ENCODE measurements at regions not wholly inside any gene's neighbourhood (a gene's known extent, or its start where the extent isn't known, plus 50 kb on each side); places are given as distances from the start of the nearest gene placed in this dataset.

GRCh38 chr17:53093391-53093790 lies 729.3 kb upstream of the KIF2B start (continued):
- TF ChIP-seq GMEB2 (CRISPR knock-in tag; IDR thresholded peaks at IDR 0.05; ENCODE audit: low read depth): no peak

GRCh38 chr17:53092072-53092471 lies 730.7 kb upstream of the KIF2B start:
- no peak for ATAC-seq
- in situ Hi-C loops (cut with HindIII; ENCODE audit: extremely low pct_ligation_motif_present, low pct_unique_long_range_greater_than_20kb): no loop called here
- peaks cover 79% of the 10 kb centered on the region for H3K9me3 ChIP-seq (ENCODE audit: low read length)

More at GRCh38 chr17:53092072-53092471, 730.7 kb upstream of the KIF2B start:
- Histone ChIP-seq H3K4me1 (ENCODE audit: insufficient read depth, low read length) (no peaks in the 10 kb centered on the region), H3K36me3 (replicated peaks in 1 of 2; ENCODE audit: control insufficient read depth in 1 of 2, insufficient read depth in 2 of 2, low read length in 2 of 2) (no peaks in the 10 kb centered on the region), H2AFZ (ENCODE audit: low read length) (no peak overlapping the region), H3K9ac (ENCODE audit: insufficient read depth, low read depth, low read length) (no peak overlapping the region), H3K4me2 (ENCODE audit: low read depth, low read length) (no peak overlapping the region), H3K27me3 (ENCODE audit: control insufficient read depth in 1 of 2, insufficient read depth in 2 of 2, low read length in 2 of 2) (no peaks in the 10 kb centered on the region), H3K27ac (ENCODE audit: extremely low read length, insufficient read depth, low read length) (no peak overlapping the region), H3K79me2 (ENCODE audit: insufficient read depth, low read length) (no peaks in the 10 kb centered on the region), H3K4me3 (replicated peaks in 1 of 3; ENCODE audit: insufficient read depth in 1 of 3, low read depth in 2 of 3, low read length in 3 of 3) (no peak overlapping the region), H4K20me1 (ENCODE audit: insufficient read depth, low read length) (no peaks in the 10 kb centered on the region)
- no peak for TF ChIP-seq SIN3B (IDR thresholded peaks at IDR 0.05; ENCODE audit: low read length)
- TF ChIP-seq EZH2 (conservative IDR thresholded peaks at IDR 0.05; ENCODE audit: low read depth, low read length): no peak
- TF ChIP-seq ZNF616 (CRISPR knock-in tag; IDR thresholded peaks at IDR 0.05; ENCODE audit: low read depth): no peak
- TF ChIP-seq SSRP1 (CRISPR knock-in tag; IDR thresholded peaks at IDR 0.05): no peak
- TF ChIP-seq ZNF567 (CRISPR knock-in tag; IDR thresholded peaks at IDR 0.05; ENCODE audit: borderline replicate concordance): no peak
- no peak for TF ChIP-seq GLMP (CRISPR knock-in tag; IDR thresholded peaks at IDR 0.05; ENCODE audit: borderline replicate concordance)
- no peak for TF ChIP-seq HINFP (CRISPR knock-in tag; IDR thresholded peaks at IDR 0.05; ENCODE audit: low read depth)
- TF ChIP-seq ZMYM4 (CRISPR knock-in tag; IDR thresholded peaks at IDR 0.05): no peak
- TF ChIP-seq ZNF891 (CRISPR knock-in tag; IDR thresholded peaks at IDR 0.05): no peak
- TF ChIP-seq ZNF747 (CRISPR knock-in tag; IDR thresholded peaks at IDR 0.05; ENCODE audit: borderline replicate concordance): no peak
- TF ChIP-seq MXD3 (CRISPR knock-in tag; IDR thresholded peaks at IDR 0.05): no peak
- TF ChIP-seq MTERF4 (CRISPR knock-in tag; IDR thresholded peaks at IDR 0.05): no peak
- TF ChIP-seq GABPA (IDR thresholded peaks at IDR 0.05; ENCODE audit: low read depth, low read length): no peak
- TF ChIP-seq GABPA (CRISPR knock-in tag; IDR thresholded peaks at IDR 0.05; ENCODE audit: low read depth): no peak
- TF ChIP-seq CC2D1A (CRISPR knock-in tag; IDR thresholded peaks at IDR 0.05): no peak
- TF ChIP-seq ZNF317 (CRISPR knock-in tag; IDR thresholded peaks at IDR 0.05): no peak
- no peak for TF ChIP-seq SIX1 (CRISPR knock-in tag; IDR thresholded peaks at IDR 0.05; ENCODE audit: borderline replicate concordance)
- DNase-seq (ENCODE audit: low spot score) (no peak), FAIRE-seq (no peak)
- WGBS (ENCODE audit: low lambda C conversion rate): 81% methylated on average over 2 of the region's 2 CpGs
- CTCF ChIA-PET (ENCODE audit: low intra/inter-chr PET ratio, low total read pairs): no interaction called here
- intact Hi-C loops (cut with micrococcal nuclease; ENCODE audit: unreplicated experiment): no loop called here
- no TSS peak for BruUV-seq (replicated peaks)
- POLR2A ChIA-PET: no interaction called here

Measured in HepG2 (cell line).